Parathyroid adenoma (tissue), 2 donors: ENCODE measurements at regions not wholly inside any gene's neighbourhood (a gene's known extent, or its start where the extent isn't known, plus 50 kb on each side); places are given as distances from the start of the nearest gene placed in this dataset.

Experiments used
- H2AFZ ChIP-seq: fragments of 300-600 bp; sonication (generic); one replicate; pipeline ENCODE4 v1.7.0; 2017; ENCODE audit warnings: antibody characterized with exemption, mild to moderate bottlenecking
- H3K27ac ChIP-seq: fragments of 300-600 bp; sonication (generic); one replicate; pipeline ENCODE4 v1.7.0; 2017
- H3K27me3 ChIP-seq: fragments of 300-600 bp; sonication (generic); one replicate; pipeline ENCODE4 v1.7.0; 2017; ENCODE audit warnings: low read length; ENCODE audit not compliant: control insufficient read depth, insufficient read depth
- H3K36me3 ChIP-seq: fragments of 300-600 bp; sonication (generic); one replicate; pipeline ENCODE4 v1.7.0; 2017; ENCODE audit warnings: low read length; ENCODE audit not compliant: control insufficient read depth, insufficient read depth
- H3K4me1 ChIP-seq: fragments of 300-600 bp; sonication (generic); one replicate; pipeline ENCODE4 v1.7.0; 2017; ENCODE audit warnings: control low read depth
- H3K4me2 ChIP-seq: fragments of 300-600 bp; sonication (generic); one replicate; pipeline ENCODE4 v1.7.0; 2017; ENCODE audit warnings: low read length
- H3K4me3 ChIP-seq: fragments of 300-600 bp; sonication (generic); one replicate; pipeline ENCODE4 v1.7.0; 2017; ENCODE audit warnings: low read depth, low read length
- H3K79me2 ChIP-seq: fragments of 300-600 bp; sonication (generic); one replicate; pipeline ENCODE4 v1.7.0; 2017; ENCODE audit warnings: control low read depth
- H3K9ac ChIP-seq: fragments of 300-600 bp; sonication (generic); one replicate; pipeline ENCODE4 v1.7.0; 2017; ENCODE audit warnings: mild to moderate bottlenecking
- H3K9me3 ChIP-seq: fragments of 300-600 bp; sonication (generic); one replicate; pipeline ENCODE4 v1.7.0; 2017; ENCODE audit warnings: low read length; ENCODE audit not compliant: control insufficient read depth
- CTCF ChIP-seq: fragments of 300-600 bp; sonication (generic); IDR thresholded peaks from one replicate; pipeline ENCODE4 v1.7.0; 2017; ENCODE audit warnings: antibody characterized with exemption, mild to moderate bottlenecking
- donor health status: primary hyperparathyroidism.

GRCh38 chr17:79400989-79401703 is 209.7 kb downstream of the RBFOX3 start:
- Histone ChIP-seq H3K27me3 (peaks cover 7% of the 10 kb centered on the region), H3K9ac (no peak overlapping the region)

DNA sequence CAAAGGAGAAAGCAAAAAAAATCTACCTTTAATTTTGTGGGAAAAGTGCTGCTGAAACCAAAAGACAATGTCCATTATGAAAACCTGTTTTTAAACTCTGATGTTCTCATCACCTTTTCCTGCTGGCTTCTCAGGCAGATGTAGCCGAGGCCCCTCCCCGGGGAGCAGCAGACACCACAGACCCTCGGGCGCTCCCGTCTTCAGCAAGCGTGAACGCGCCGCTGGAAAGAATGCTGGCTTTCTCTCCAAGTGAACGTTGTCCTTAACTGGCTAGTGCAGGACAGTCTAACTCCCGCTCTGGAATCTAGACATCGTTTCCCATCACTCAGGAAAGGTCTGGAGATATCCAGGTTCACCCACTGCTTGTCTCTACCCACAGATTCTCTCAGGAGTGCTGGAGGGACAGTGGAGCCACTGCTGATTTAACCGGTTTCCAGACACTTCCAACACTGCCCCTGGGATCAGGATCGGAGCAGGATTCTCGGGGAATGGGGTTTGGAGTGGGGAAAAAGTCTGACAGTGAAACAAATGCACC is 211.2 kb downstream of the RBFOX3 start:
- Histone ChIP-seq H3K27me3 (peaks cover 7% of the 10 kb centered on the region), H3K4me1 (peaks cover 10% of the 10 kb centered on the region), H2AFZ (no peak overlapping the region), H3K4me2 (no peak overlapping the region), H3K36me3 (no peaks in the 10 kb centered on the region), H3K27ac (no peak overlapping the region), H3K79me2 (no peaks in the 10 kb centered on the region), H3K9ac (no peak overlapping the region), H3K9me3 (no peaks in the 10 kb centered on the region), H3K4me3 (no peak overlapping the region)
- TF ChIP-seq CTCF, result no peak

More at GRCh38 chr17:79400989-79401703, 209.7 kb downstream of the RBFOX3 start:
- no peaks in the 10 kb centered on the region for H3K9me3 ChIP-seq
- peak; percentile 97 for TF ChIP-seq CTCF
- peak overlapping the region; percentile 12 for H3K27ac ChIP-seq
- peak overlapping the region; percentile 72 for H2AFZ ChIP-seq
- H3K4me3 ChIP-seq, result peak overlapping the region; percentile 43
- H3K79me2 ChIP-seq, result no peaks in the 10 kb centered on the region
- peaks cover 10% of the 10 kb centered on the region for H3K4me1 ChIP-seq
- peak overlapping the region; percentile 94 for H3K4me2 ChIP-seq
- H3K36me3 ChIP-seq, result no peaks in the 10 kb centered on the region

DNA sequence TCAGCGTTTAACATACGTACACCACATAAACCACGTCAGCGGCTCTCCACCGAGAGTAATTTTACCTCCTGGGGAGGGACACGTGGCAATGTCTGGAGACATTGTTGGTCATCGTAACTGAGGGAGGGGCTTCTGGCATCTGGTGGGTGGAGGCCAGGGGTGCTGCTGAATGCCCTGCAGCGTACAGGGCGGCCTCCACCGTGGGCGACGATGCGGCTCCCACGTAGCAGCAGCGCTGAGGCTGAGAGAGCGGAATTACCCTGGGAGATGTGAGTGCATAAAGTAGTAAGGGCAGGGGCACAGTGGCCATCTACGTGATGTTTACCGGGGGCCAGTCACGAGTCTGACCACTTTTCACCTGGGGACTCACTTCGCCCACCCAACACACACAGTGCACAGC is 212.4 kb downstream of the RBFOX3 start:
- H3K27ac ChIP-seq, result no peak overlapping the region
- H3K9me3 ChIP-seq, result no peaks in the 10 kb centered on the region
- no peak overlapping the region for H2AFZ ChIP-seq
- H3K4me2 ChIP-seq, result no peak overlapping the region
- peaks cover 10% of the 10 kb centered on the region for H3K4me1 ChIP-seq
- no peak overlapping the region for H3K4me3 ChIP-seq
- H3K27me3 ChIP-seq, result peaks cover 7% of the 10 kb centered on the region
- H3K36me3 ChIP-seq, result no peaks in the 10 kb centered on the region
- H3K79me2 ChIP-seq, result no peaks in the 10 kb centered on the region
- no peak for TF ChIP-seq CTCF
- H3K9ac ChIP-seq, result no peak overlapping the region

- H3K4me1 ChIP-seq, result peaks cover 10% of the 10 kb centered on the region
- no peak overlapping the region for H3K4me3 ChIP-seq
- no peaks in the 10 kb centered on the region for H3K9me3 ChIP-seq
- H3K27ac ChIP-seq, result no peak overlapping the region
- no peaks in the 10 kb centered on the region for H3K79me2 ChIP-seq
- TF ChIP-seq CTCF, result no peak
- H3K9ac ChIP-seq, result no peak overlapping the region
- no peak overlapping the region for H3K4me2 ChIP-seq
- H3K36me3 ChIP-seq, result no peaks in the 10 kb centered on the region
- peaks cover 7% of the 10 kb centered on the region for H3K27me3 ChIP-seq
- no peak overlapping the region for H2AFZ ChIP-seq
These were observed 214.2 kb downstream of the RBFOX3 start for GRCh38 chr17:79396696-79397095.

DNA sequence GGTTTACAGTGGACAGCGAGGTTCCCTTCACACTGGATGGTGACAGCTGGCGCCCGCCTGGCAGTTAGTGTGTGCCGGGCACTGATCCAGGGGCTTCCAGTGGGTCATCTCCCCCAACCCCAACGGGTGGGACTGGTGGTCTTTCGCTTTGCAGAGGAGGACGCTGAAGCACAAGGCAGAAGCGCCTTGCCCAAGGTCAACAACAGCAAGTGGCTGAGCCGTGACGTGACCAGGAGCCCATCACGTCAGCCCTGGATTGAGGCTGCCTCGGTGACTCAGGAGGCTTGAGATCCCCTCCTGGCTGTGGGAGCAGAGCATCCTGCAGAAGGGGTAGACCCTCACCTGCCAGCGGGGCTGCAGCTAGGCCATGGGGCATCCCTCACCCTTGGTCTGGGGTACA is 215.3 kb downstream of the RBFOX3 start:
- Histone ChIP-seq H3K9me3 (no peaks in the 10 kb centered on the region), H3K27ac (no peak overlapping the region), H3K9ac (no peak overlapping the region), H3K79me2 (no peaks in the 10 kb centered on the region), H2AFZ (no peak overlapping the region), H3K4me3 (no peak overlapping the region), H3K4me2 (no peak overlapping the region), H3K4me1 (peaks cover 3% of the 10 kb centered on the region), H3K36me3 (no peaks in the 10 kb centered on the region), H3K27me3 (peaks cover 4% of the 10 kb centered on the region)
- TF ChIP-seq CTCF, result no peak
